SHP77 treated with DMSO at 0.1 percent for 48 hours (cell line): ENCODE measurements at regions not wholly inside any gene's neighbourhood (a gene's known extent, or its start where the extent isn't known, plus 50 kb on each side); places are given as distances from the start of the nearest gene placed in this dataset.

ENCODE experiments used
- DNase-seq: peaks from one replicate; lab custom pipeline; 2025; lab: John Stamatoyannopoulos, UW

DNA sequence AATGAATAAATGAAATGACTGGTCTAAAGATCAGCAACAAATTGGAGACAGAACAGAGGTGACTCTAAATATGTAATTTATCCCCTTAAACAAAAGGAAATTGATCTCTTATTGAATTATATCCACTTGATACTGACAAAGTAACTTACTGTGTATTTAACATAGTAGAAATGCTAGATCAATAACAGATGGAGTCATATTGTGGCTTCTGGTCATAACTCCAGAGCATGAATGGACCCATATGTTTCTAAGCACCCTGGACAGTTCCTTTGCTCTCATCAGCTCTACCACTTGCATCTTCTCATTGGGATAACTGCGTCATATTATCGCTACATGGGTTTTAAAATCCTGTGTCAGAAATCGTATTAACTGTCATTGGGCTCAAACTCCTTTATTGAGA, 222.3 kb downstream of the ETS1 start:
- no peak for DNase-seq

DNA sequence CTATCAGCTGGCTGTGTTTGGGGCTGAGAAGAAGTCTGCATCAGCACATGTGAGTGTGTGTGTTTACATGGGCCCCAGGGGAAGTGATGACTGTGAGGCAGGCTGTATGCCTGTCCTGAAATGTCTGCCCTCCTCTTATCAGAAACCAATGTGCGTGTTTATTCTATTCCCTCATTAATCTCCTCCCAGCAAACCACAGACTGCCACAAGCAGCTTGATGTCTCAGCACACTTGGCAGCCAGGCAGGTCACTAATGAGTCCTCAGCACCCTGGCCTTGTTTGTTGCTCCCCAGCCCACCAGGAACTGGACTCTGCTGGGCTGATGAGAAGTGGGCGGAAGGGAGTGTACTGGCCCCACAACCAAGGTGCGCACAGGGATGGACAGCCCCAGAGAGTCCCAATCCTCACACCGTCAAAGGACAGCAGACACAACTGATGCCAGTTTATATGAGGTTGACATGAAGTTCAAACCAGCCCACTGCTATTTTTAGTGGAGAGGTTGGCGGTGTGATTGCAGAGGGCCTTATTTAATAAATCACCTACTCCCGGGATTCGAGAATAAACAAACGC, 225.8 kb downstream of the ETS1 start:
- DNase-seq = peak; percentile 75

DNA sequence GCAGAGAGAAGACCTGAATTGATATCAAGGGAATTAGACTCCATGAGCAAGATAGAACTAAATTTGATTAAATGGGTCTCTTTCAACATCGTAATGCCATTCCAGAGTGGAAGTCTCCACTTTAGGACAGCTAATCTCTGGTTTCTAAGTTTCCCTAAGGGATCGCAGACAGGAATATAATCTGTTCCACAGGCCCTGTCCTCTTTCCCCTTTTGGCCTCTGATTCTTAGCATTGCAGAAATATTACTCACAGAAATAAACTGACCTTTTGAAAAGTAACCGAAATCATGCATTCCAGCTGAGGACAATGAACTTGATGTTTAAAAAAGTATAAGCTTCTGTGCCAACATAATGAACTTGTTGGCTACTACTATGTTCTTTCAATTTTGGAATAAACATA, 227.8 kb downstream of the ETS1 start:
- no peak for DNase-seq

DNA sequence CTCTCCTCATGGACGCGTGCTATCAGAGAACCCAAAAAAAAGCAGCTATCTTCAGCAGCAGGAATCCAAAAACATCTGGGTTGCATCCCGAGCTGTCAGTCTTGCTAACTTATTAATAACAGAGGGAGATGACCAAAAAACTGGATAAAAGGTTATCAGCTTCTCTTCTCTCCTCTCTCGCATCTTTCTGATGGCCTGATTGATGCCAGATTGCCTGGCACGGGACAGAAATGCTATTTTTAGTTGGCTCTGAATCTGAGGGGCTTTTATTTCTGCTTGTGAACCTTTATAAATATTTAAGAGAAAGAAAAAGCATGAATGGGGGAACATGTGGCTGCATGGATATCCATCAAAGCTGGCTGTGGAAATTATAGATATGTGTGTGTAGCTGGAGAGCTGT, 230.3 kb downstream of the ETS1 start:
- no peak for DNase-seq

DNA sequence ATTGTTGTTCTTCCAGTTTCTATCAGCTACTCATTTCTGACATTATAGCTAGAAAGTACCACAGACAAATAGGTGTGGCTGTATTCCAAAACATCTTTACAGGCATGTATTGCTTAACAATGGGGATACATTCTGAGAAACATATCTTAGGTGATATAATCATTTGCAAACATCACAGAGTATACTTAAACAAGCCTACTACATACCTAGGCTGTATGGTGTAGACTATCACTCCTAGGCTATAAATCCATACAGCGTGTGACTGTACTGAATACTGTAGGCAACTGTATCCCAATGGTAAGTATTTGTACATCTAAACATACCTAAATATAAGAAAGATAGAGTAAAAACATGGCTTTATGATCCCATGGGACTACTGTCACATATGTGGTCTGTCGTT, 231.8 kb downstream of the ETS1 start:
- DNase-seq = no peak

DNA sequence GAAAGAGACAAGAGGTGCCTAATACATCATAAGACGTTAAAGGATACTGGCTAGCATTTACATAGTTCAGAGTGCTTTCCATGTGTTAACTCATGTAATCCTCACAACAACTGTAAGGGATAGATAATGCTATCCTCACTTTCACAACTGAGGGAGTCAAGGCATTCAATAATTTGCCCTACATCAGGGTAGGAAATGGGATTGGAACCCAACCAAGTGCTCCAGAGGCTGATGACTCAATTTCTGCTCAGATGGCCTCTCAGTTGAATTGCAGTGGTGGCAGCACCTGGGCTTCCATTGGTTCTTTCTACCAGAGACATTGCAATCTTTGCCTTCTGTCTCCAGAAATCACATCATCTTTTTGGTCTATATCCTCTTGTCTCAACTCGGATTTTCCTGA, 232.9 kb downstream of the ETS1 start:
- no peak for DNase-seq

DNA sequence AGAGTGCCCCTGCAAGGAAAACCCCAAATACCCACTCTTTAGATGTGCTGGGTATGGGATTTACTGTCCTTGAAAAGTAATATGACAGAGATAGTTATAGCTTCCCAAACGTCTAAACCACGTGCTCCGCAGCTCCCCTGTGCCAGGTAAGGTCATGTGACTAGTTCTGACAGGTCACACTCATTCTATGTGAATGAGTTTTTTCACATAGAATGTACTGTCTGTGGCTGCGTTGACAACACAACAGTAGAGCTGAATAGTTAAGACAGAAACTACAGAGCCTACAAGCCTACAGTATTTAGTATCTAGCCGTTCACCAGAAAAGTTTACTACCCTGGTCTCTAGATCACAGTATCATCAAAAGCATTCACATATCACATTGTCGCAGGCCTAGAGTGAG, 236.2 kb downstream of the ETS1 start:
- DNase-seq = no peak

DNA sequence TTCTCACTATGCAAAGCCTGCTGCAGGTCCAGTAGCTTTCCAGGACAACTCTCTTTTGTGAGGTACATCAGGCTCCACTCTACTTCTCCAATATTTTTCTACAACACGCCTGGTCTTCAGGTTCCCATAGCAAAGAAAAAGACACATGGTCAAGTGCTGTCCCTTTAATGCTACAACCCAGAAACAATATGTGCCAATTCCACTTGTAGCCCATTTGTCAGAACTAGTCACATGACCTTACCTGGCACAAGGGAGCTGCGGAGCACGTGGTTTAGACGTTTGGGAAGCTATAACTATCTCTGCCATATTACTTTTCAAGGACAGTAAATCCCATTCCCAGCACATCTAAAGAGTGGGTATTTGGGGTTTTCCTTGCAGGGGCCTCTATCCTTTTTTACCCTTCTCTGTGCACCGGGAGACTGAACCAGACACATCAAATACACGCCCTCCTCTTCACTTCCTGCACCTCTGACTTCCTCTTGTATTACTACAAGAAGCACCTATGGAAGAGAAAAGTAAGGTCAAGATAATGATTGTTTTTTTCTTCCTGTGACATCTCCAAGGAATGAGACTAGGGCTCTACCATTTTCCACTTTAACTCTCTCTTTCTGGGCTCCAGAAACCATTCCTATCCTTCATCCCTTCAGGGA, 237.6 kb downstream of the ETS1 start:
- no peak for DNase-seq

DNA sequence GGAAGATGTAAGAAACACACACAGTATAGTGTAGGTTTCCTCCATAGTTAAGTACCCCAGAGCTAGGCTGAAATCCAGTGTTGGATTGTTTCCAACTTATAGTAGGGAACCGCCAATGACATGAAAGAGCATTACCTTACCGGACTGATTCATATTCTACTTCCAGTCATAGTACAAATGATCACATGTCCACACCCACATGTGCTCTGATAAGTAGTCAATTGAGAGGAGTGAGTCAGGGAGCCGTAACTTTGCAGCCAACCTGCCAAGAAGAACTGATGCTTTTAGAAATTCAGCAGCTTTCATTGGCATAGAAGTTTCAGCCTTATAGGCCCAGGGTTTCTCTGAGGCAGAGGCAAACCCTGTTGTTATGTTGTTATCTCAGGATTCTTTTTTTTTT, 240.6 kb downstream of the ETS1 start:
- DNase-seq = no peak

DNA sequence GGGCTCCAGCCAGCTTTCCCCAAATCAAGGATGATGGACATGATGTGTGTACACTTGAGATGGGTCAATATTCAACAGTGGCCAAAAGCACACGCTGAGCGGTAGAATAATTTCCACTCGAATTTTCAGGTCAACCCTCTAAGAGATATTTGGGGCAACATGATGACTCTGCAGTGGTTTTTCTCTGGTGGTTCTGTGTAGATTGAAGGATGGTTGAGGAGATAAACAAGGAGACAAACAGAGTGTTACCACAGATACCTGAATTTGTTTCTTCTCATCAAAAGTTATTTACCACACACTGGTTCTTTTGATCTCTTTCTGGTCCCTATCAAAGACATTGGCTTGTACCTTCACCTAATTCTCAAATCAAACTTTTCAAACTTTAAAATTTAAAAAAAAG, 242.0 kb downstream of the ETS1 start:
- no peak for DNase-seq

DNA sequence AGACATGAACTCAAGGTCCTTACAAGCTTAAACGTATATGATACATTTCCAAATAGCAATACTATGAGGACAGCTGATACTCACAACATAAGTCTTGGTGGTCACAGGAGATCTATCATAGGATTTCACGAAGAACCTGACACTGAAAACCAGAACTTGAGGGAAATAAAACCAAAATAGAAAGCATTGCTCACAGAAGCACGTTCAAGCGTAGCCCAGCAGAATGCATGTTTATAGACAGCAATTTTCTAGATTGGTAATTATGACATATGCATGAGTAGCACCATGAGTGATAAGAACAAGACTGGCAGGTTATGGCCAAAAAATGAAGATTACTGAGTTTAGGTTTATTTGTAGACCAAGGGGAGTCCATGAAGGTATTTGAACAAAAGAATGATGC, 243.5 kb downstream of the ETS1 start:
- no peak for DNase-seq

DNA sequence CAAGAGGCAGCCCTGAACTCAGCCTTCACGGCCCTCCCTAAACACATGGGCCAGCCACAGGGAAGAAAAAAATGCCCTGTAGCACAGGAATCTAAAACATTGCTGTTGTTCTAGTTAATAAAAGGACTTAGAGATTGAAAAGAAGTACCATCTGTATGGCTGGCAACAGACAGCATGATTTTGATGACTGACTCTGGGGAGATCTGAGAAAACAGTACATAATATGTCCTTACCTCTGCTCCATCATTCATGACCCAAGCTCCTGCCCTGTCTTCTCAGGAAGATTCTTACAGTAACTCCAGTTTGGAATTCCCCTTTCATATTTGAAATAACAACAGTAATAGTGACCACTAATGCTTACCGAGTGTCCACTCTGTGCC, 244.2 kb downstream of the ETS1 start:
- no peak for DNase-seq

DNA sequence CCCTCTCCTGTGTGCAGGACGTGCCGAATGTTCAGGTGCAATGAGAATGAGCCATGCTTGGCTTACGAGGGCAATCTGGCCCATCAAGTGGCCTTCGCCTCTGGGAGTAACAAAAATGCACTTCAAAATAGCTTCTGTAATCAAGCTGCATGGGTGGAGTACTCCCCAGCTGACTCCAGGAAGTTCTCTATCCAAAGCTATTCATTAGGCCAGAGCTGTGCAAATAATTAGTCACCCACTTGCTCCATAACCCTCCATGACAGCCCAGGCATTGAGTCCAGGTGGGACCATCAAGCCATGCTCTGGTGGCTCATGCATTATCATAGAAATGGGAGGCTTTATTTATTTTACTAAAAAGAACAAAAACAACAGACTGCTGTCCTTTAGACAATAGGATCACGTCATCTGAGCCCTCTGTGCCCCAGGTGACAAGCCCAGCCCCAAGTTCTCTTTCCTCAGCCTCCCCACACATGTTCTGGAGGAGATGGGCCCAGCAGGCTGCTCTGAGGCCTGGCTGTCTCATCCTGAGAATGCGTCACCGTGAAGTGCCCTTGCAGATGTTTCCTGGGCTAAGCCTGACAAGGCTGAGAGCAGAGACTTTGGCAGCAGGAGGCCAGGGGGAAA, 244.7 kb downstream of the ETS1 start:
- DNase-seq = peak; percentile 98

DNA sequence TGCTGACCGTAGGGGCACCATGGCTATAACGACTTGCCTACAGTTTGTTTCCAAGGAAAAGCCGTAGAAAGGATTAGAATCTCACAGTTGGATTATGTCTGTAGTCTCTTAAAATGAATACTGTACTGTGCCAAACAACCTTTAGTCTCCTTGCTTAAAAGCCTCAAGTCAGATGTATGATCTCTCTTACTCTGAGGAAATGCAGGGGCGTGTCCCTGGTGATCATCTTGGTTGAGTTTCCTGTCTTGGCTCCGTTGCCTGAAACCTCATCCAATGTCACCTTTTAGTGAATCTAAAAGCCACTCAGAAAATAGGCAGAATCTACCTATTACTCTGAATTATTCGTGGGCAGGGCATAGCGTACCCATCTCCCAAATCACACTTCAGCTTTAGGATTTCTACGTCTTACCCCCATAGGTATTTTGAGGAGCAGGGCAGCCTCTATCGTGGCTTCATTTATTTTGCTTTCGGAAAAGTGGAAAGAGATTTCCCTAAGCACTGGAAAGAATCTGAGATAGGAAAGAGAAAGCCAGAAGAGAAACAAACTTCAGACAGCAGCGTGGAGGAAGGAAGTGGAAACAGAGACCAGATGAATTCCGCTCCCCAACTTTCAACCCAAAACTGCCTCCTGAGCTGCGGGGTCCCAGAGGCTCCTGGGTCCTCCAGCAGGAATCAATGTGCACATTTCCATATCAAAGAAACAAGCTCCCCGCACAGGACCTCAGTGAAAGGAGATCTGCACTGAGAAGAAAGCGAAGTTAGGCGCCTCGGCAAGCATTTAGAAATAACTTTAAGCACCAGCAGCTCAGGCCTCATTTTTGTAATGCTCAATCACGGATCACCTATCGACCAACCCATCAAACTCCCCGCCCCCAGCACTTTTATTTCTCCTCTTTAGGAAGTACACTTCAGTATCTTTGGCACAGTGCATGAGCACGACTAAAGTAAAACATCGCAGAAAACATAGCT, 245.8 kb downstream of the ETS1 start:
- DNase-seq = no peak

DNA sequence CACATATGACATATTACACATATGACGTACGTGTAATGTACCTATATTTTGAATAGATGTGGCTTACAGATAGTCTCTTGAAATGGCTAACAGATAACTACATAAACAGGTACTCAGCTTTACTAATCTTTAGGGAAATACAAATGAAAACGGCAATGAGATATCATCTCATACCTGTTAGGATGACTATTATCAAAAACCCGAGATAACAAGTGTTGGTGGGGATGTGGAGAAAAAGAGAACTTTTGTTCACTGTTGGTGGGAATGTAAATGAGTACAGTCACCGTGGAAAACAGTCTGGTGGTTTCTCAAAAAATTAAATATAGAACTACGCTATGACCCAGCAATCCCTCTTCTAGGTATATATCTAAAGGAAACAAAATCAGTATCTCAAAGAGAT, 247.6 kb downstream of the ETS1 start:
- DNase-seq = no peak

DNA sequence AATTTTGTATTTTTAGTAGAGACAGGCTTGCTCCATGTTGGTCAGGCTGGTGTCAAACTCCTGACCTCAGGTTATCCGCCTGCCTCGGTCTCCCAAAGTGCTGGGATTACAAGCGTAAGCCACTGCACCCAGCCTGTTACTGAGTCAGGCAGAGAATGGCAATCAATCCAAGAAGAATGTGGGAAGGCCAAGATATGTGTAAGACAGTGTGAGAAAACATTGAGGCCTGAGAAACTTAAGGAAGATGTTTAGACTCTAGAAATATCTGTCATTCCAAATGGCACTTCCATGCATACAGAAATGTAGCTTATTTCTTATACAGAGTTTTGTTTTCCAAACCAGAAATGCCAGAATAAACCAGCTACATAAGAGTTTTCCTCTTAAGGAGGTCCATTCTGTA, 248.5 kb downstream of the ETS1 start:
- DNase-seq = no peak

DNA sequence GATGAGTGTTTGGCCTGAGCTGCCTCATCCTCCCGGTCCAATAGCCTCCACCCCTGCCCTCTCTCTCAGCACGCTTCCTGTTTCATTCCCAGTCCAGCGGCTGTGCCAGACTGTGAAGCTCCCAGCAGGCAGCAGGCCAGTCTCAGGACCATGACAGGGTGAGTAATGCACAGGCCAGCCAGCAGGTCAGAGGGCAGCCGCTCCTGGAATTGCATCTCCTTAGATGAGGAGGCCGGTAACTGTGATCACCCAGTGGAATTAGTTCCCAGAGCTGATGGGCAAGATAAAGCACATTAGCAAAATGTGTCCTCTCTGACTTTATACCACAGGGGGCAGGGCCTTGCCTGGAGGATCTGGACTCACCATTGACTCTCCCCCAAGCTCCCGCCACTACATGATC, 251.2 kb downstream of the ETS1 start:
- DNase-seq = no peak

DNA sequence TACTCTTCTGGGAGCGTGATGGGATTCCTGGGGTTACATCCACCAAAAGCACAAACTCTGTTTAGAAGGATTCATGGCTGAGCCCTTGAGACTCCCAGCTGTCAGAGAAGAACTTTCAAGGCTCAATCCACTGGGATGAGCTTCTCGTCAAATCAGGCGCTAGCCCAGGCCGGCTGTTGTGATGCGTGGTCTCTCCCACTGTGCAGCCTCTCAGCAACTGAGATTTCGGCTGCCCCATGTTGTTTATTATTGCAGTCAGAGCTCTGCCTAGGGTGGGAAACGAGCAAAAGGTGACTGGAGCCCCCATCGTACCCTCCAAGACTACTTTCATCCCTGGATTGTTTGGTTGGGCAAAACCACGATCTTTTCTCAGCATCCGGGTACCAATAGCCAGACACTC, 251.6 kb downstream of the ETS1 start:
- no peak for DNase-seq

DNA sequence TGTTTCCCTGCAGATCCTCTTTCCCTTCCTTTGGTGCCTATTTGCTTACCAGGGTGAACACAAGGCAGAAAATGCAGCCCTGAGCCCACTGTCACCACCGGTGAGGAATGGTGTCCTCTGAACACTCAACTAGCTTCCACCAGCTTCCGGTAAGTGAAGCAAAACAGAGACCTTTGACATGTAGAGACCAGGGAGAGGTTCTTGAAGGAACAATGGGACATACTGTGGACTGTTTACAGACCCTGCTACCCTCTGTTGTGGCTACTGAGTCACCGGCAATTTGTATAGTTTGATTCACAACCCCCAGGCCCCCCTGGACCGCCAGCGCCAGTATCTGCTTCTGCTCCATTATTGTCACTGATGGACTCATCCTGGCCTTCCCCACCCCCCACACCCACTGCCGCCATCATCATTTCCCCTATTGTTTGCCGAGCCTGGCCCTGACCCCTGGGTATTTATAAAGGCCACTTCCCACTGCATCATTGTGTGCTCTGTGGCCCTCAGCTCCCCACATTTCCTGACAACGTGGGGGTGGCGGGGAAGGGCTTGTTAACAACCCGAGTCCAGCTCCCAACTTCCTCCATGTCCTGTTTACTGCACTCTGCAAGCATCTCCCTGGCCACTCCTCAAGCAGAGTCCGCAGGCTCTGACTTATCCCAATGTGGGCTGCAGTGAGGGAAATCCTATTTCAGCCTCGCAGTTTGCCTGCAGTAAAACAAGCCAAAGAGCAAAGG, 252.9 kb downstream of the ETS1 start:
- peak; percentile 46 for DNase-seq

DNA sequence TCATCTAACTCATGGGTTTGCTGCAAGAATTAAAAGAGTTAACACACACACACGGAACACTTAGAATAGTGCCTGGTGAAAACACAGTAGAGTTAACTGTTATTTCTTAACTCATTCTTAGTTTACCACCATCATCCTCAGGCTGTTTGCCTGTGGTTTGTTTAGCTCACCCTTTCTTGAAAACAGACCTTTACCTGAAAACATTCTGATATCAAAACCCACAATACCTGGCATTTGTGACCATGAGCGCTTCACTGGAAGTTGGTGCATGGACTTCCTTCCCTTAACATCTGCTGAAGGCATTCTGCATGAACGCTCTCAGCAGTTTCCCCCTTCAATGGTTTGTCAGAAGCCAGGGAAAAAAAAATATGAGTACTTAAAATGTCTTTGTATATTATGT, 256.0 kb downstream of the ETS1 start:
- DNase-seq = no peak

DNA sequence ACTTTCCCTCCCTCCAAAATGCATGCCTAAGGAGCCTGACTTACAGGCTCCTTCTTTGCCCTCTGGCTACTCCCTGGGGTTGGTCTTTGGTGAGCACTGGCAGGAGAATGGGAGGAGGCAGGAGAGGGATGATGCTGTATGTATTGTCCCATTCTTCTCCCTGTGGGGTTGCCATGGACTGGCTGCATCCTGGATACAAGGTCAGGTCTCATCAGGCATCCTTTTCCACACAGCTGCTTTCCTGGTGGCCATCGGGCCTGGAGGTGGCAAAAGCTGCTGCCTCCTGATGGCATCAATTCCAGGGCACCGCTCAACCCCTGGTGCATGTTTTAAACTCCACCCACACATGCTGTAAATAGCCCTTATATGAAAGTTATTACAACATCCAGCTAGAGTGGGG, 257.2 kb downstream of the ETS1 start:
- DNase-seq = no peak

DNA sequence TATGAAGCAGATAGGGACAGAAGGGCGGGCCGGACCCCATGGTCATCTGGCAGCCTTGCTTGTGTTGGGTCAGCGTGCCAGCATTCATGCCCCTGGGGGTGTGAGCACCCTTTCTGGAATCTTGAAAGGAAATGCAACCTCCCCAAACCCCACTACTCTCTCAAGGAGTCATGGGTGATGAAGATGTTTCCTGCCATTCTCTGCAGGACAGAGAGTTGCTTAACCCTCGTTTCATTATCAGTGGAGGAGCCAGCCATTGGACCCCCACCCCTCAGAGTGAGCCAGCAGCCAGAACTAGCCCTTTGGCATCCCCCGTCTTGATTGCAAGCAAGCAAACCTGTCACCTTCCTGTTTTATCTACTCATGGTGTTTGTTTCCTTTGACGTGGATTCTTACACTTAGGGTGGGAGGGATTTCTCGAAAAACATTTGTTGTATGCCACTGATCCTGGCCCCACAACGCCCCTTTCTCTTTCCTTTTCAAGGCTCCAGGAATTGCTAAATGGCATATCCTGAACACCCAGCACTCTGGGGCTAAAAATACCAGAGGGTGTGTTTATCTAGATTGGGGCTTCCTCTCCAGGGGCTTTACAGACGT, 258.3 kb downstream of the ETS1 start:
- no peak for DNase-seq
